ENCODE measurements at regions not wholly inside any gene's neighbourhood (a gene's known extent, or its start where the extent isn't known, plus 50 kb on each side); places are given as distances from the start of the nearest gene placed in this dataset.
A peak's percentile ranks its signal among the peaks of the same experiment; 100 is the strongest.

DNA sequence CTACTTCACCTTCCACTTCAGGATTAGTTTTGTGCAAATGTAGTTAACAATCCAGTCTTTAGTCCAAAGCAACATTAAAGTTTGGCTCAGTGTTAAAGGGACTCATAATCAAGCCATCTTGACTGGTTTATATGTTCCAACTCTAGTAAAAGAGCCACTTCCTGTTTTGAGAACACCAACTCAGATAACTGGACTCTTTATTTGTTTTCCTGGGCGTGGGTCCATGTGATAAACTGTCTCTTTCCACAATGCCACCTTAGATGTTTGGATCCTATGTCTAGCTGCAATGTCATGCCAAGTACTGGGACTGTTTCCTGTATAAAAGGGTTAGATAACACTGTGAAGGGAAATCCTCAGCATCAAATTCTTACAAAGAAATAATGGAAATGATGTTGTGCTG lies 545.0 kb downstream of the PYDC2 start:
- Histone ChIP-seq H3K4me3 (ENCODE audit: low read depth, low read length) (no peak overlapping the region), H3K36me3 (ENCODE audit: control insufficient read depth in 2 of 2, insufficient read depth in 1 of 2, low read length in 2 of 2) (no peaks in the 10 kb centered on the region), H3K9me3 (ENCODE audit: control insufficient read depth, insufficient read depth, low read depth, low read length) (no peaks in the 10 kb centered on the region), H3K27ac (ENCODE audit: extremely low read depth, low read depth, low read length) (no peak overlapping the region), H3K4me1 (ENCODE audit: control insufficient read depth, insufficient read depth, low read length) (no peaks in the 10 kb centered on the region)
- POLR2A ChIA-PET: no interaction called here
- CTCF ChIA-PET: no interaction called here
- TF ChIP-seq ZNF10 (tag by site-specific recombination; IDR thresholded peaks at IDR 0.05): no peak
- TF ChIP-seq ZNF175 (tag by site-specific recombination; IDR thresholded peaks at IDR 0.05): no peak
- TF ChIP-seq ZFP3 (tag by site-specific recombination; IDR thresholded peaks at IDR 0.05; ENCODE audit: low read depth): no peak
- TF ChIP-seq ZNF366 (tag by site-specific recombination; conservative IDR thresholded peaks at IDR 0.05): no peak
- TF ChIP-seq PRDM4 (tag by site-specific recombination; IDR thresholded peaks at IDR 0.05): 0 out of 2 replicates have a peak, but pooled peaks have one; percentile 35
- no peak for TF ChIP-seq ZNF664 (tag by site-specific recombination; IDR thresholded peaks at IDR 0.05)
- TF ChIP-seq ZNF624 (tag by site-specific recombination; IDR thresholded peaks at IDR 0.05): no peak
- no peak for TF ChIP-seq ZNF544 (tag by site-specific recombination; IDR thresholded peaks at IDR 0.05)
- 0 out of 2 replicates have a peak, but pooled peaks have one; percentile 58 for TF ChIP-seq ZSCAN16 (tag by site-specific recombination; IDR thresholded peaks at IDR 0.05)
- TF ChIP-seq ZNF571 (tag by site-specific recombination; IDR thresholded peaks at IDR 0.05): no peak
- no peak for TF ChIP-seq ZNF311 (tag by site-specific recombination; IDR thresholded peaks at IDR 0.05; ENCODE audit: borderline replicate concordance)
- TF ChIP-seq ZNF174 (tag by site-specific recombination; IDR thresholded peaks at IDR 0.05): no peak
- TF ChIP-seq ZNF24 (tag by site-specific recombination; IDR thresholded peaks at IDR 0.05): no peak
- no peak for TF ChIP-seq ZNF121 (tag by site-specific recombination; IDR thresholded peaks at IDR 0.05)
- peak; percentile 55; the same call in 1 of the 2 replicates for TF ChIP-seq ZNF133 (tag by site-specific recombination; IDR thresholded peaks at IDR 0.05)
- no peak for TF ChIP-seq ZNF239 (tag by site-specific recombination; IDR thresholded peaks at IDR 0.05)
- TF ChIP-seq ZNF19 (tag by site-specific recombination; IDR thresholded peaks at IDR 0.05; ENCODE audit: low read depth): no peak
- TF ChIP-seq, protein P1, sequence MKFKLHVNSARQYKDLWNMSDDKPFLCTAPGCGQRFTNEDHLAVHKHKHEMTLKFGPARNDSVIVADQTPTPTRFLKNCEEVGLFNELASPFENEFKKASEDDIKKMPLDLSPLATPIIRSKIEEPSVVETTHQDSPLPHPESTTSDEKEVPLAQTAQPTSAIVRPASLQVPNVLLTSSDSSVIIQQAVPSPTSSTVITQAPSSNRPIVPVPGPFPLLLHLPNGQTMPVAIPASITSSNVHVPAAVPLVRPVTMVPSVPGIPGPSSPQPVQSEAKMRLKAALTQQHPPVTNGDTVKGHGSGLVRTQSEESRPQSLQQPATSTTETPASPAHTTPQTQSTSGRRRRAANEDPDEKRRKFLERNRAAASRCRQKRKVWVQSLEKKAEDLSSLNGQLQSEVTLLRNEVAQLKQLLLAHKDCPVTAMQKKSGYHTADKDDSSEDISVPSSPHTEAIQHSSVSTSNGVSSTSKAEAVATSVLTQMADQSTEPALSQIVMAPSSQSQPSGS (tag by site-specific recombination; IDR thresholded peaks at IDR 0.05; ENCODE audit: low read depth): no peak
- TF ChIP-seq SETDB1 (IDR thresholded peaks at IDR 0.05; ENCODE audit: insufficient read length, low read length): no peak
- peak; percentile 60 for TF ChIP-seq FEZF1 (tag by site-specific recombination; IDR thresholded peaks at IDR 0.05)
- no peak for TF ChIP-seq KLF10 (tag by site-specific recombination; IDR thresholded peaks at IDR 0.05)
- no peak for TF ChIP-seq KLF7 (tag by site-specific recombination; IDR thresholded peaks at IDR 0.05; ENCODE audit: borderline replicate concordance)
- TF ChIP-seq, protein P2, sequence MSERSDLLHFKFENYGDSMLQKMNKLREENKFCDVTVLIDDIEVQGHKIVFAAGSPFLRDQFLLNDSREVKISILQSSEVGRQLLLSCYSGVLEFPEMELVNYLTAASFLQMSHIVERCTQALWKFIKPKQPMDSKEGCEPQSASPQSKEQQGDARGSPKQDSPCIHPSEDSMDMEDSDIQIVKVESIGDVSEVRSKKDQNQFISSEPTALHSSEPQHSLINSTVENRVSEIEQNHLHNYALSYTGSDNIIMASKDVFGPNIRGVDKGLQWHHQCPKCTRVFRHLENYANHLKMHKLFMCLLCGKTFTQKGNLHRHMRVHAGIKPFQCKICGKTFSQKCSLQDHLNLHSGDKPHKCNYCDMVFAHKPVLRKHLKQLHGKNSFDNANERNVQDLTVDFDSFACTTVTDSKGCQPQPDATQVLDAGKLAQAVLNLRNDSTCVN (tag by site-specific recombination; optimal IDR thresholded peaks at IDR 0.05): no peak
- TF ChIP-seq ZNF585B (tag by site-specific recombination; IDR thresholded peaks at IDR 0.05): no peak
- TF ChIP-seq ZNF266 (tag by site-specific recombination; IDR thresholded peaks at IDR 0.05; ENCODE audit: low read depth): no peak
- TF ChIP-seq ZNF2 (tag by site-specific recombination; IDR thresholded peaks at IDR 0.05): no peak
- no peak for TF ChIP-seq ZNF785 (tag by site-specific recombination; IDR thresholded peaks at IDR 0.05)
- no peak for TF ChIP-seq ZBTB7A (tag by site-specific recombination; IDR thresholded peaks at IDR 0.05; ENCODE audit: low read depth)
- TF ChIP-seq EGR2 (tag by site-specific recombination; IDR thresholded peaks at IDR 0.05; ENCODE audit: low read depth): no peak
- TF ChIP-seq ZXDB (tag by site-specific recombination; IDR thresholded peaks at IDR 0.05): peak; percentile 52
- no peak for TF ChIP-seq ZIC2 (tag by site-specific recombination; IDR thresholded peaks at IDR 0.05)
- TF ChIP-seq ZNF274 (IDR thresholded peaks at IDR 0.05; ENCODE audit: low read length): no peak
- TF ChIP-seq ZNF274 (tag by site-specific recombination; IDR thresholded peaks at IDR 0.05; ENCODE audit: borderline replicate concordance): no peak
- peak; percentile 69; the same call in 1 of the 2 replicates for TF ChIP-seq ZNF843 (tag by site-specific recombination; IDR thresholded peaks at IDR 0.05)
- TF ChIP-seq ZNF138 (tag by site-specific recombination; IDR thresholded peaks at IDR 0.05; ENCODE audit: borderline replicate concordance): no peak
- no peak for TF ChIP-seq GFI1B (tag by site-specific recombination; IDR thresholded peaks at IDR 0.05)
- TF ChIP-seq, protein P3, sequence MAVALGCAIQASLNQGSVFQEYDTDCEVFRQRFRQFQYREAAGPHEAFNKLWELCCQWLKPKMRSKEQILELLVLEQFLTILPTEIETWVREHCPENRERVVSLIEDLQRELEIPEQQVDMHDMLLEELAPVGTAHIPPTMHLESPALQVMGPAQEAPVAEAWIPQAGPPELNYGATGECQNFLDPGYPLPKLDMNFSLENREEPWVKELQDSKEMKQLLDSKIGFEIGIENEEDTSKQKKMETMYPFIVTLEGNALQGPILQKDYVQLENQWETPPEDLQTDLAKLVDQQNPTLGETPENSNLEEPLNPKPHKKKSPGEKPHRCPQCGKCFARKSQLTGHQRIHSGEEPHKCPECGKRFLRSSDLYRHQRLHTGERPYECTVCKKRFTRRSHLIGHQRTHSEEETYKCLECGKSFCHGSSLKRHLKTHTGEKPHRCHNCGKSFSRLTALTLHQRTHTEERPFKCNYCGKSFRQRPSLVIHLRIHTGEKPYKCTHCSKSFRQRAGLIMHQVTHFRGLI (tag by site-specific recombination; IDR thresholded peaks at IDR 0.05): no peak

Data from HEK293 (cell line).